Left colon (tissue), 2 donors: ENCODE measurements at regions not wholly inside any gene's neighbourhood (a gene's known extent, or its start where the extent isn't known, plus 50 kb on each side); places are given as distances from the start of the nearest gene placed in this dataset.
A peak's percentile ranks its signal among the peaks of the same experiment; 100 is the strongest.

Source experiments
- ATAC-seq: fragments of 200-7000 bp; cut with Tn5 transposase; one replicate; pipeline ENCODE4 v1.9.1; 2020; ENCODE audit warnings: mild to moderate bottlenecking, moderate library complexity
- DNase-seq, 2 donors: peaks; one replicate each; pipeline ENCODE4 v3.0.0-alpha.2; 2020
- intact Hi-C, 2 donors: fragments of 100-400 bp; cut with DNase I in 1 of 2; cut with micrococcal nuclease in 1 of 2; formaldehyde crosslinking; loops; one replicate each; pipeline versions ENCODE4 v1.11.2 to v1.14.0; 2022; cut with DNase I, micrococcal nuclease
- donor health status: DM: no; HTN: no; CAD: no.
- donor health status: DM: yes; HTN: yes; CAD: no.

DNA sequence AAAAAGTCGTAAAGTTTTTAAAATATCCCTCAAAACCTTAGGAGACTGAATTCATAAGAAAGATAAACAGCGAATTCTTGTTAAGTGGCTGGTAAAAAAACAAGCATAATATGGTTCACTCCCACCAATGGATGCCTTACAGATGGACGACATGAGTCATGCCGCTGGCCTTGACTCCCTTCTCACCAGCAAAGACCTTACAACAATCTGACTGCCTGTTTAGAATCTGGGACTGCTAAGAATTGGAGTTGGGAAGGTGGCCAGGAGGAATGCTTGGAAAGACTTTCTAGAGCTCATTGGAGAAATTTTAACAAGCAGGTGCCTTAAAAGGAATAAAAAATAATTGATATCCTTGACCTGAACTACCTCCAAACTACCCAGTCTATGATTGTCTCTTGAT, 206.9 kb upstream of the FMN2 start:
- ATAC-seq (no peak), DNase-seq (no peak)
- intact Hi-C loops, result no loop called here

DNA sequence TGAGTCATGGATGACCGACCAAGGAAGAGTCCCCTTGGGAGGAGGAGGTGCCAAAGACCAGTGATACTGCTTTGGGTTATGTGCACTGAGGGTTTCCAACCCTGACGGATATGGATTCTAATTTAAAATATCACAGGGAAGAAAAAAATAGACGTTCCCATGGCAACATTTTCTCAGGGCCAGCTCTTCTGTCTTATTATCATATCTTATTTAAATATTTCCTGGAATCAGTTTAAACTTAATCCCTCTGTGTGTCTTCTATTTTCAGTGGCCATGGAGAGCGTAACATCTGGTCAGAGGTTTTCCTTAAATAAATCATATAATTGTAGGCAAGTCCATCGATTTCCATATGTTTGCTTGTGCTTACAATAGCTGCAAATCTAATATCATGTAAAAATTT, 205.4 kb upstream of the FMN2 start:
- intact Hi-C loops, result no loop called here
- DNase-seq (no peak), ATAC-seq (no peak)

DNA sequence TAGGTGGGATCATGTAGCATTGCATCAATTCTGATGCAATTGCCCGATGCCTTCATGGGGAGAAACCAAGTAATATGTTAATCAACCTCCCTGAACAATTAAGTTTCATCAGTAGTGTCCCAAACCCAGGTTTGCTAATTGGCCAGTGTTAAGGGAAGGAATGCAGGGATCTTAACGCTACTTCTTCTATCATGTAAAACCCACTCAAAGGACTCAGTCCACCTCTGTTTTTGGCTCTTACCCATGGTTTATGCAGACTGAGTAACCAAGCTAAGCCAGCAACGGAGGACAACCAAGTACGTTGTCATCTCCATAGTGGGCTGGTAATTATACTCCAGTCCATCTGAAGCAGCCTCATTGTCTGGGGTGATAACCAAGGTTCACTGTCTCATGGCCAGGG, 203.0 kb upstream of the FMN2 start:
- ATAC-seq (no peak), DNase-seq (no peak)
- intact Hi-C loops, result no loop called here

DNA sequence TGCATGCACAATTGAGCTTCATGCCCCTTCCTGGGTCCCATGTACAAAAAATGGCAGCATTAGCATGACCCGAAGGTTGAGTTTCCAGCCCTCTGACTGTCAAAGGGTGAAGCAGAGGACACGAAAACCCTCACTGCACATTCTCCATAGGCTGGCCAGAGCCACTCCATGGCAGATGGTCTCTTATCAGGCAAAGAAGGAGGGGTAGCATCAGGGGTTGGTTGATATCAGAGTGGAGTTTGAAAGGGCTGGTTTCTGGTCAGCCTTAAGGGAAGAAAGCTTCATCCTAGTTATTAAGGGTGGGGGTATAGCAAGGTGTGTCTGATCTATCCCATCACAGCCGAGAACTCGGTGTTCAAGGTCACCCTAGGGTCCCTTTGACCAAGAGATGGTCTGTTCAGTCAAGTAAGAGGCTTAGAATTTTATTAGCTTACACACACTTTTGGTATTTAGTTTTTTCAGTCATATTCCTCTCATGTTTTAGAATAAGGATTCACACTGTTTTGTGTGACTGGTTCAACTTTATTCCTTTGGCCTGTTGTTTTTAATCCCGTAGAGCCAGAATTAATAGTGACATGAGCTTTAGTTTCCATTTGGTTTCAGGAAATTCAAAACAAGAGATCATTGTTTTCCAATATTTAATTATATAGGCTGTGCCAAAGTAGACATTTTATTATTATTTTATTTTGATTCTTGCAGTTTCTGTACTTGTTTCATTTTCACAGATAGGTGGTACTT, 199.9 kb upstream of the FMN2 start:
- ATAC-seq, result peak; percentile 26
- intact Hi-C loops, result no loop called here
- DNase-seq, result no peak

DNA sequence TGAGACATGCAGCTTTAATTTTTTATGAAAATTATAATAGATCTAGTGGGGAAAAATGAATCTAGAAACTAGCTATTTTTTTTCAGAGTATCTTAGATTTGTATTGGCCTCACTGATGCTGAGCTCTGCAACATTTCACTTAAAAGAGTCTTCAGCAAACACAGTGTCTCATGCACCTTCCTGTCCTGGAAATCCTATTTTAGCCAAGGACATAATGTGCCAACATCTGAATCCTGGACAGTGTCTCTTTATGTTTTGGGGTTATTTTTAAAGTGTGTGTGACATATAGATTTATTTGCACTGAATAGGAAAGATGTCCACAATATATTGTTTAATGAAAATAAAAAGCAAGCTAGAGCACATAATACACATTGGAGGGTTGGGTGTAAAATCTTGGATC, 199.1 kb upstream of the FMN2 start:
- intact Hi-C loops, result no loop called here
- ATAC-seq (no peak), DNase-seq (no peak)

DNA sequence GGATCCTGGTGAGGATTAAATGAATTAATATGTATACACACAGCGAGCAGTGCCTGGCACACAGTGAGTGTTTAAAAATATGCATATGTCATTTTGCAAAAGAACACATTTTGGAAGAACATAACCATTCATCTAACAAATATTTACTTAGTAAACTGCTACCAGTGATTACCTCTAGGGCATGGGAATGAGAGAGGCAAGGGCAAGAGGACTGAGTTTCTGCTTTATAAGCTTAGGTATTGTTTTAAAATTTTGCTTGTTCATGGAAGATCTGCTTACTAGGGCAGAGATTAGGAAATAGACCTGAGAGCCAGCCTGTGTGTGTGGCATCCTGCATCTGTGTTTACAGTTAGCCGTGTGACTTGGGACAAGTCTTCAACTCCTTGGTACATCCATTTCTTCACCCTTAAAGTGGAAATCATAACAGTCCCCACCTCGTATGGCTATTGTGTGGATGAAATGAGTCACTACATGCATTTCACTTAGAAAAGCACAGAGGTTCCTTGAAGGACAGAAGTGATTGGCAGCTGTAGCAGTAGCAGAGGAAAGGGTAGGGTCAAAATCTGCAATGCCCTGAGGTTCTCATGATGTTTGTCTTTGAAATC, 198.5 kb upstream of the FMN2 start:
- DNase-seq, result no peak
- peak; percentile 29 for ATAC-seq
- intact Hi-C loops, result no loop called here

DNA sequence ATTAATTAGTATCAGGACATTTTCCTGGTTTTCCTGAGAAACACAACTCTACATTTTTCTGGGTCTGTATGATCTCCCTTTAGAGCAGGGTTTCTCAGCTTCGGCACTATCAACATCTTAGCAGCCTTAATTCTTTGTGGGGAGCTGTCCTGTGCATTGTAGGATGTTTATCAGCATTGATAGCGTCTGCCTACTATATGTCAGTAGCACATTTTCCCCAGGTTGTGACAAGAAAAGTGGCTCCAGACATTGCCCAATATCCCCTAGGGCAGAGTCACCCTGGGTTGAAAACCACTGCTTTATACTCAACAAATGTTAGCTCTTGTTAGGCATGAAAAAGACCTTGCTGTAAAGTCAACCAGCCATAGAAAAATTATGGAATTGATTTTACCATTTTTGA, 195.1 kb upstream of the FMN2 start:
- no peak for ATAC-seq
- intact Hi-C loops, result no loop called here

DNA sequence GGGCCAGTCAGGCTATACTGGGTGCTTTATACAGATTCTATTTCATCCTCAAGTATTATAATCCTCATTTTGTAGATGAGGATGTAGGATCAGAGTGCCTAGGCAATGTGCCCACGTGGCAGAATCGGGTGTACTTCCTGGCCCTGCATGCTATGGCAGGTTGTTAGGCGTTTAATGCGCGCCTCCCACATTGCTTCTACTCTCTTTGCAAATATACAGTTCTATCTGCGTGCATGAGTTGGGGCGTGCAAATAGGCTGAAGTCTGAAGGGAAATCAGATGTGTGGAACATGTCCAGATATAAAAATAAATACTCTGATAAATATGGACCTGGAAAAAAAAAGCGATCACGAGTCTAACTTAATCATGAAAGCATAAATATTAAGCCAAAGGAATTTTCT, 194.7 kb upstream of the FMN2 start:
- ATAC-seq (no peak), DNase-seq (no peak)
- intact Hi-C loops, result no loop called here

More for the DNA sequence above, 195.1 kb upstream of the FMN2 start:
- no peak for DNase-seq

DNA sequence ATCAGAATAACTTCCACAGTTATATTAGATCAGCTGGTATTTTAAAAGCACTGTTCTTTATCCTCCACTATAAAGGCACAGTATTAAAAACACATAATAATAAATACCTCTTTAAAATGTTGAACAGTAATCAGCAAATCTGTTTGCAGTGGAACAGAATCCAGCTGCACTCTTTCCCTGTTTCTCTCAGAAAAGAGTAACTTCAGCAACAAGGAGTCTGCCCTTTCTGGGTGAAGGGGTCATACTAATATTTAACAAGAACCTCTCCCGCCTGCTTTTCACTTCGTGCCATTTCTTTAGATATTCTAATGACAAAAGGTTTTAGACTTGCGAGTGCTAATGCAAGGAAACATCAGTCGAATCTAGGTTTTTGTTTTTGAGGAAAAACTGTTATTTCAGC, 194.2 kb upstream of the FMN2 start:
- ATAC-seq, result no peak
- DNase-seq, result no peak
- intact Hi-C loops, result no loop called here

DNA sequence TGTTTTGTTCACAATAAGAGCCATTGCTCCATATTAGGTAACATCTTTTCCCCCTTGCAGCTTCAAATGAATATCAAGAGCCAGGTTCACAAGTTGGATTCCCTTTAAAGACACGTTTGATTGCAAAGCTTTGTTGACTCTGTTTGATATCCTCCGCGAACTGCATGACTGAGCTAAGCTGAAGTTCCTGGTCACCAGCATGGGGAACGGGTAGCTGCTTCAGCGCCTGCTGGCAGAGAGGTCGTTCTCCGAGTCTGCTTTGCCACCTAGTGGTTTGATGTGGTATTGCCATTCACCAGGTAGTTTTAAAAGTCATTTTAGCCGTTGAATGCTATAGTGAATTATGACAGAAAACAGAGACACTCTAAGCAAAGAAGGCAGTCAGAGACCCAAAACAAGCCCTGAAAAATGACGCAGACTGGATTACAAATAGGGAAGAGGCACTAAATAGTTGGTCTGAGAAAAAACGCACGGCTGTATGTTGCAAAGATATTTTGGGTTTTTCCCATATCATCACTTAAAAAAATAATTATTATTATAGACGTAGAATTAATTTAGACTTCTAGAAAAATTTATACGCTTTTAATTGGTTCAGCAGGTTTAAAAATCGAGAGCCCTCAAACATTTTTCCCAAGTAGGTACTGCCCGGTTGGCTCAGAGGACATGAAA, 193.5 kb upstream of the FMN2 start:
- peak; percentile 98 for ATAC-seq
- intact Hi-C loops, result no loop called here
- DNase-seq, result peak; percentile 73 to 82

DNA sequence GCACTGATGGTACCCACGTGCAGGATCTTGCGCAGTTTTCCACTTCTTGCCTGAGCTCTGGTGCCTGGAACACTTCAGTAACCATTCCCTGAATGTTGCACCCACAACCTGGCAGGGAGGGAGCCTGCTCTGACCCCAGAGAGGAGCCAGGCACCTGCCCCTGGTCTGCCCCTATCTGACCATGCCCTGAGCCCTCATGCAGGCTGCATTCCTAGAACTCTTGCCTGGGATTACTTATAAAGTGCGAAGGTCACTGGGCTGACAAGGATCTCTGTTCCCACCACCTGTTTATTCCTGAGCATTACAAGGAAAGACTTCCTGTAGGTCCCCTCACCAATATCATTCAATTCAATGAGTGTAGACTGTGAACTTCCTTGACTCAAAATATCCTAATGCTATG, 191.9 kb upstream of the FMN2 start:
- intact Hi-C loops, result no loop called here
- DNase-seq (no peak), ATAC-seq (peak; percentile 67)

DNA sequence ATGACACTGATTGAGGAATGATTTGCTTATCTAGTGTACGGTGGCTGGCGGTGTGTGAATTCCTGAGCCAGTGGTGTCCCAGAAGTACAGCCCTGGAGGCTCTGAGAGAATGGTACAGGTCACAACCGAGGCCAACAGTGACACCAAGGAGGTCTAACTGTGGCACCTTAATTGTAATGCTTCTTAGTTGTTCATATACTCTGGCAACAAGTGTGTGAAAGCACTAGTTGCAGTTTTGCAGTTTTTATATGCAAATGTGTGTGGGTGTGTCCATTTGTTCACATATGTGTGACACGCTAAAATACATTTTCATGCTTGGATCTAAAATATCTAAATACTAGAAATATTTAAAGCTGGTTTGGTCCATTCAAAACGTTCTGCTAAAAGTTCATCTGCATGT, 185.3 kb upstream of the FMN2 start:
- no peak for ATAC-seq
- intact Hi-C loops, result no loop called here

DNA sequence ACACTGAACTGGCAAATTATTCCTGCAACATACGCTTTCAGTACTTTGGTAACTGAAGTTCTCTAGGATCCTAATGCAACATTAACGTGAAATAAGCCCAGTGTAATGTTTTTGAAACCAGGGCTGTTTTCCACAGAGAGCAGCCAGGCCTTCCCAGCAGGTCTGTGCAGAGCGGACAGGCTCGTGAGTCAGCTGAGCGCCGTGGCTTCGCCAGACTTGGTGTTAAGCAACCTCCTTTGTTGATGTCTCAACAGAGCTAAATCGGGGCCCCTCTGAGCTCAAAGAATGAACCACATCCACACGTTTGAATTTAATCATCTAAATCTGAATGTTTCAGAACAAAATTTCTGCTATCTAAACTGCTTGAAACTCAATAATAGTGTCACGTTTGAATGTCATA, 181.8 kb upstream of the FMN2 start:
- intact Hi-C loops, result no loop called here
- peak in 1 of 2 donors; percentile 37 for DNase-seq

More for the DNA sequence above, 185.3 kb upstream of the FMN2 start:
- DNase-seq, result no peak

DNA sequence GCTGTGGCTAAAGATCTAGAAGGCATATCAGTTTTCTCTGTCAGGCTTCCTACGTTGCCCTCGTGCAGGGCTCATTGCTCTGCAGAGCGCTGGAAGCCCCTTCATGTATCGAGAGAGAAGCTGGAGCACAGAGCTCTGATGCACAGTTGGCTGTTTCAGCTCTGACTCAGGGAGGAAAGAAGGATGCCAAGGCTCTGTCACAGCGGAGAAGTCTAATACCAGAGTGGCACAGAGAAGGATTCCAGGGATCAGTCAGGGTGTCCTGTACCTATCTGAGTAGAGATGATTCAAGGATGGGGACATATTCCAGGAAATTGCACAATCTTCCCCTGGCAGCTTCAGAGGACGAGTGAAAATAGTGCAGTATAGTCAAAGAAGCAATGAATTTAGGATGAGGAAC, 179.2 kb upstream of the FMN2 start:
- ATAC-seq, result no peak
- no peak for DNase-seq
- intact Hi-C loops, result no loop called here

More for the DNA sequence above, 181.8 kb upstream of the FMN2 start:
- no peak for ATAC-seq

DNA sequence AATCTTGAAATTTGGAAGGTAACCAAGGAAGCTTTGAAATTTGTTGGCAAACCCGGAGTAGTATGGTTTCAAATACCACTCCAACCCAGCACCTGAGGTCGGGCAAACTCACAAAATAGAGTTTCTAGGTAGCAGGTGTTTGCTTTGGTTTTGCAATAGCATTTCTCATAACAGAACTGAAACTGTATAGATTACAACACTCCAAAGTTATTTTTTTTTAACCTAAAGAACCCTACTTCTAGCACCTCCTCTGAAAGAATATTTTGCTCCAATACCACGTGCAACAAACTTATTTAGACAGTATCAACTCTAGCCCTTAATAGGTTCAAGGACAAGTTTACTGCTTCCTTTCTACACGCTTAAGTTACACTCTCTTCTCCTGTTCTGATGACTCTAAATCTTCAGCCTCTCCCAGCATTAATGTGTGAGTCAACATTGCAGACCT, 178.5 kb upstream of the FMN2 start:
- DNase-seq, result no peak
- no peak for ATAC-seq
- intact Hi-C loops, result no loop called here

DNA sequence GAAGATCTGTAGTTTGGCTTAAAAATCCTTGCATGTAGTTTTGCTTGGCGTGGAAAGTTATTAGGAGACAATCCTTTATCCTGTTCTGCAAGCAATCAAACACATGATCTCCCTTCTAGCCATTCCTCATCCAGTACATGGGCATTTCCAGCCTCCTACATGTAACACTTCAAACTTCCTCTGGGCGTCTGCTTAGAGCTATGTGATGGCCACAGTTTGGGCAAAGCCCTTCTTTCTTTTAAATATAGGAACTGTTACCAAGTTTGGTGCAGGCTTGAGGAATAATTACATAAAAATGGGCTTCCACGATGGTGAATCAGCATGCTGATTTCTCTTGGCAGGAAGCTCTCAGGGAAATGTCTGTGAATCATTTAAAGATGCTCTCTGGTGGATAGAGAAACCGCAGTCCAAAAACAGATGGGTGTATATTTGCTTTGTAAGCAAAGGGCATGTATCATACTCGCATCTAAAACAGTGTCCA, 176.9 kb upstream of the FMN2 start:
- DNase-seq (no peak), ATAC-seq (no peak)
- intact Hi-C loops, result no loop called here

DNA sequence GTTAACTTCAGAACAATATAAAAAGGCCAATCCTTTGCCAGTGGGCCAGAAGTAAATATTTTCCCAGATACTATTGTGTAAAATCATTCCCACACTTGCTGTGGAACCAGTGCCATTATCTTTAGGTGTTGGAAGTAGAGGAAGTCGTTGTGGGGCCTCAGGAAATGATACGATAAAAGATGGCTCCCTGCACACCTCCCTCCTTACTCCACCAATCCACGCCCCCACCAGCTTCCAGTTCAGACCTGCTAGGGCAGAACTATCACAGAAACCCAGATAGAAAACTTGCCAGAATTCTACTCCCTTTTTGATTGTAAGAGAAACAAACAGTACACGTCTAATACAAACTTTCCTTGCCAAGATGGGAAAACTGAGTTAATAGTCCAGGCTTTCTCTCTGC, 173.0 kb upstream of the FMN2 start:
- no peak for ATAC-seq
- intact Hi-C loops, result no loop called here
- DNase-seq, result no peak

DNA sequence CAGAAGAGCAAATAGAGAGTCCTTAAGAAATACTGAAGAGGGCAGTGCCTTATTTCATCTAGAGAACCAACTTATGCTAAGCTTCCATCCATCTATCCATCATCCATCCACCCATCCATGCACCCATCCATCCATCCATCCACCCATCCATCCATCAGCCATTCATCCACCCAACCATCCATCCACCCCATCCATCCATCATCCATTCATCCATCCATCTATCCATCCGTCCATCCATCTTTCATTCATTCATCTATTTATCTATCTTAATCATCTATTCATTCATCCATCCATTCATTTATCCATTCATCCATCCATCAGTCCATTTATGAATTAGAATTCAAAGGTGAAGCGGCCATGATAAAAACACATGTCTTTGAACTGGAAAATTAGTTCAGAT, 171.5 kb upstream of the FMN2 start:
- no peak for DNase-seq
- no peak for ATAC-seq
- intact Hi-C loops, result no loop called here

DNA sequence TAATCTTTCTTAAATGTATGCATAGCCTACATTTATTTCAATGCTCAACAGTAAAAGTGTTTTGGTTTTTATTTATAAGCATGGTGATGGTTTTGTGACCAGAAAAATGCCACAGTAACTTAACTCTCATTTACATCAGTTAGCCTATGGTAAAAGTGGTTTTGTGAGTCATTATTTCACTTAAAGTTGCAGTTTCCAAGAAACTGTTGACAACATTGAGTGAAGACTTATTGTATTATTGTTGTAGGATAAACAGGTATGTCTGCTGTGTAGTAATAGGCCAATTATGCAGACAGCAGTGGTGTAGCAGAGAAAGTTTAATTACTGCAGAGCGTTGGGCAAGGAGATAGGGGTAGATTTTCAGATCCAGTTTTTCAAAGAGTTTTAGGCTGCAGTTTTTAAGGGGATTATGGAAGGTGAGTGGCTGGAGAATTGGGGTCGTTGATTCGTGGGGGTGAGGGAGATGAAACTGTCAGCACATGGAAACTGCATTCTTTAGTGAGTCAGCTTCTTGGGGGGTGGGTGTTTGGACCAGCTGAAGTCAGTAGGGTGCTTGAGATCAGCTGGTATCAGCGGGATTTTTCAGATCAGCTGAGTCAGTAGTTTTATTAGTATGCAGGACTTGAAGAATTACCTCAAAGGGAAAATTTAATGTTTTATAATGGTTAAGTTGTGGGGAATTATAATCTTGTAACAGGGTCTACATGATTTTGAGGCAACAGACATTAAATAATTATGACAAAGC, 168.7 kb upstream of the FMN2 start:
- ATAC-seq (no peak), DNase-seq (no peak)
- intact Hi-C loops, result no loop called here
